ENCODE measurements at regions not wholly inside any gene's neighbourhood (a gene's known extent, or its start where the extent isn't known, plus 50 kb on each side); places are given as distances from the start of the nearest gene placed in this dataset.
"Not testable (repeated sequence)": the region's sequence is repeated elsewhere in the genome, so short reads cannot be mapped to it uniquely, and the experiment has no call there.

DNA sequence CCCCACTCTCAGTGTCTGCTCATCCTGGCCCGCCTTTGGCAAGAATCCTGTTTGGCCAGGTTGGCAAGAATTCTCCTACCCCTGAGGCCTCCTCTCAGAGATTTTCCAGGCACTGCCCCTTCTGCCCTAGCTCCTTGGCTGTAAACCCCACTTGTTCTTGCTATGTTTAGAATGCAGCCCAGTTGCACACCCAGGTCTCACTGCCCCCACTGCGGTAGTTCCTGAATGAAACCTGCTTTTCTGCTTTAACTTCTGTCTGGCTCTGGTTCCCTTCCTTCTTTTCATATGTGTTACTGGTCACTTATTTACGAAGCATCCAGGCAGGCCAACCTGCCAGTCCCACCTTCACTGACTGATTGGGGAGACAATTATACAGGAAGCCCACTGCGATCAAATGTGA, 576.9 kb downstream of the GLRX3 start:
- Mint-ChIP-seq H3K4me3 (no peak overlapping the region), H3K36me3 (no peaks in the 10 kb centered on the region), H3K4me1 (no peaks in the 10 kb centered on the region), H3K27me3 (no peaks in the 10 kb centered on the region), H3K9me3 (no peaks in the 10 kb centered on the region), H3K27ac (no peak overlapping the region)

DNA sequence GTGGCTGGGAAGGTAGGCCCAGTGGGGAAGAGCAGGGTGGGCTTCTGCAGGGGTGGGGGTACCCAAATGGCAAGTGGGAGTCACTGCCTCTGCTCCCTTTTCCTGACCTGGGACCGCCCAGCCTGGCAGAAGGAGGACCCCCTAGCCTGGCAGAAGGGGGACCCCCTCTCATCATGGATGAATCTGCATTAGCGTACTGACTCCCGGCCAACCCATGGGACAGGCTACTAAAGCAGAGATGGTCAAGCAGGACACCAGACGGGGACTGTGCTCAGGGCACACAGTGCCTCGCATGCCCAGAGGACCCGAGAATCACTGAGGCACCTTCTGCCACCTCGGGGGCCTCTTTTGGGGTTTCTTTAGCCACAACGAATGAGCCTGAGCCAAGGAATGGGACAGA, 577.5 kb downstream of the GLRX3 start:
- Mint-ChIP-seq H3K36me3 (no peaks in the 10 kb centered on the region), H3K4me3 (no peak overlapping the region), H3K27ac (no peak overlapping the region)

DNA sequence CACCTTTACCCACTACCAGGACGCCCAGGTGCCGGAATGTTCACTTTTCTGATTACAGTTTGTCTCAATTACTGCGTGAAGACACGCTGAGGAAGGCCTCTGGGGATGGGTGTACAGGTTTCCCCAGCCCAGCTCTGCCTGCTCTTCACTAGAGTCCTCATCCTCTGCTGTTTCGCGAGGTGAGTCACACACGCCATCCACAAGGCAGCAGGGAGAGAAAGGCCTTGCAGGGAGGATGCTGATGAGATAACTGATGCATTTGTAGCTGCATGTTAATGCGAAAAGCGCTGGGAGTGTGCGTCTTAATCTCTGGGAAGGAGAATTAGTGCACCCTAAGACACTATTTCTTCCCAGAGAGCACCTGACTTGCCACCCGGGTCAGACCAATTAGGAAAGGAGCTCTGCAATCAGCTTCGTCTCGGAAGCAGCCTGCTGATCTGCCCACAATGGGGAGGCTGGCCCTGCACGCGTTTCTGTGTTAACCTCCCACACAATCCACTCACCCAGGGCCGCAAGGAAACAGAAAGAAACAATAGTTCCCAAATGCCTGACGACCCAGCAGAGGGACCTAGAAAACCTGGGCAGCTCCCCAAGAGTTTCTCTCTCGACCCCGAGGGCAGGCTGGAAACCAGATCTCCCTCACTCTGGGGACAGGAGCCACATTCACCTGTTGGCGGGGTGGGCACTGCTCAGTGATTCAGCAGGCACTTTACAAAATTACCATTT, 578.7 kb downstream of the GLRX3 start:
- H3K4me3 Mint-ChIP-seq = no peak overlapping the region
- no peaks in the 10 kb centered on the region for H3K9me3 Mint-ChIP-seq
- no peaks in the 10 kb centered on the region for H3K4me1 Mint-ChIP-seq
- no peak overlapping the region for H3K27ac Mint-ChIP-seq
- no peaks in the 10 kb centered on the region for H3K27me3 Mint-ChIP-seq
- H3K36me3 Mint-ChIP-seq = no peaks in the 10 kb centered on the region

More for the DNA sequence above, 577.5 kb downstream of the GLRX3 start:
- H3K27me3 Mint-ChIP-seq = no peaks in the 10 kb centered on the region
- no peaks in the 10 kb centered on the region for H3K9me3 Mint-ChIP-seq
- no peaks in the 10 kb centered on the region for H3K4me1 Mint-ChIP-seq

DNA sequence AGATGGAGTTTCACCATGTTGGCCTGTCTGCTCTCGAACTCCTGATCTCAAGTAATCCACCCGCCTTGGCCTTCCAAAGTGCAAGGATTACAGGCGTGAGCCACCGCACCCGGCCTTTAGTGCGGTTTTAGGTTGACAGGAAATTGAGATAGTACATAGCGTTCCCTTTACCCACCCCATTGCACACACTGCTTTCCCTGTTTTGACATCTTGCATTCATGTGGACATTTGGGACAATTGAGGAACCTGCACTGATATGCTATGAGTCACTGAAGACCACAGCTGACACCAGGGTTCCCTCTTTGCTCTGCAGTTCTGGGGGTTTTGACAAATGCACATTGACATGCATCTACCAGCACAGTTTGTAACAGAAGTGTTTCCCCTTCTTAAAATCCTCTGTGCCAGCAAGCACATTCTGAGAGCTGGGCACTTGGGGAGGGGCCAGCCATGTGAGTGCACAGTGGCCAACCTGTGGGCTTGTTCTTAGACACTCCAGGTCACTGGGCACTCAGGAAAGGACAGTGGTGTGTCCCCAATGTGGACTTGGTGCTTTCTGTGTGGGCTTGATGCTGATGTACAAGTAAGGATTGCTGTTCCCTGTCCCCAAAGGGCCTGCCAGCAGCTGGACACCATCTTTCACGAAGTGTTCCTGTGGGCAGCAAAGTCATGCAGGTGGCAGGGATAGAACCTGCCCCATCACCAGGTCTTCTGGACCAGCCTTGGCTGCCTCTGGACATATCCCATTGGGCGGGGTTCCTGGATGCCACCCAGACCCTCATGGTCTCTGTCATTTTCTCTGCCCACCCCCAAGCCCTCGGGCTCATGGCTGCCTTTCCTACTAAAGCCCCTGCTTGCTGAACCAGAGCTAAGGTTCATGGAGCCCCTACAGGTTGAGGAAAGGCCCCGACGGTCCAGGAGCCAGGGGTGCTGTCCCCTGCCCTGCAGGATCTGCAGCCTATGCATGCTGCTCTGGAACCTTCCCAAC, 579.8 kb downstream of the GLRX3 start:
- Mint-ChIP-seq H3K27me3 (no peaks in the 10 kb centered on the region), H3K9me3 (no peaks in the 10 kb centered on the region), H3K36me3 (no peaks in the 10 kb centered on the region), H3K4me3 (no peak overlapping the region), H3K27ac (no peak overlapping the region), H3K4me1 (no peaks in the 10 kb centered on the region)

DNA sequence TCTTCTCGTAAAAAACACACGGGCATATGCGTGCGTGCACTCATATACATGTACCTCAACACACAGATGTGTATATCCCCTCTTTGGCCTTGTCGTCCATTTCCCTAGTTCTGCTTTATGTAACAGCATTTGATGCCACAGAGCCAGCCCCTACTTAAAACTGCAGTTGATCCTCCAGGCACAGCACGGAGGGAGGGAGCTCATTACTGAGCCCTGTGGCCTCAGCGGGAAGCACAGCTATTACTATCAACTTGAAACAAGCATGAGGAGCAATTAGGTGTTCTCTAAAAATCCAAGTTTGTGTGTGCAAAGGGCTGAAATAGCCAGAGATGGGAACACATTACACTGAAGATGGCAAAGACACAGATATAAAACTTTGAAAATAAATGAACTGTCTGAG, 580.9 kb downstream of the GLRX3 start:
- Mint-ChIP-seq H3K27ac (no peak overlapping the region), H3K27me3 (no peaks in the 10 kb centered on the region), H3K4me1 (no peaks in the 10 kb centered on the region), H3K9me3 (no peaks in the 10 kb centered on the region), H3K4me3 (no peak overlapping the region), H3K36me3 (no peaks in the 10 kb centered on the region)

DNA sequence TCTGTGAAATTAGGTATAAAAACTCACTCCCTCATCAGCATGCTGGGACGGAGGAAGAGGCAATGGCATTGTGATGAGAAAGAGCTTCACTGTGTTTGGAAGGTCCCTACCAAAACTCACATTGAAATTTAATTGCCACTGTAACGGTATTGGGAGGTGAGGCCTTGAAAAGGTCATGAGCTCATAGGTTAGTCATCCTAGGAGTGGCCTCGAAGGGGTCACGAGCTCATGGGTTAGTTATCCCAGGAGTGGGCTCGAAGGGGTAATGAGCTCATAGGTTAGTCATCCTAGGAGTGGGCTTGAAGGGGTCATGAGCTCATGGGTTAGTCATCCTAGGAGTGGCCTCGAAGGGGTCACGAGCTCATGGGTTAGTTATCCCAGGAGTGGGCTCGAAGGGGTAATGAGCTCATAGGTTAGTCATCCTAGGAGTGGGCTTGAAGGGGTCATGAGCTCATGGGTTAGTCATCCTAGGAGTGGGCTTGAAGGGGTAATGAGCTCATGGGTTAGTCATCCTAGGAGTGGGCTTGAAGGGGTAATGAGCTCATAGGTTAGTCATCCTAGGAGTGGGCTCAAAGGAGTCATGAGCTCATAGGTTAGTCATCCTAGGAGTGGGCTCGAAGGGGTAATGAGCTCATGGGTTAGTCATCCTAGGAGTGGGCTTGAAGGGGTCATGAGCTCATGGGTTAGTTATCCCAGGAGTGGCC, 582.7 kb downstream of the GLRX3 start:
- not testable (repeated sequence) for H3K9me3 Mint-ChIP-seq, H3K4me1 Mint-ChIP-seq, H3K36me3 Mint-ChIP-seq, H3K27me3 Mint-ChIP-seq, H3K4me3 Mint-ChIP-seq, H3K27ac Mint-ChIP-seq

DNA sequence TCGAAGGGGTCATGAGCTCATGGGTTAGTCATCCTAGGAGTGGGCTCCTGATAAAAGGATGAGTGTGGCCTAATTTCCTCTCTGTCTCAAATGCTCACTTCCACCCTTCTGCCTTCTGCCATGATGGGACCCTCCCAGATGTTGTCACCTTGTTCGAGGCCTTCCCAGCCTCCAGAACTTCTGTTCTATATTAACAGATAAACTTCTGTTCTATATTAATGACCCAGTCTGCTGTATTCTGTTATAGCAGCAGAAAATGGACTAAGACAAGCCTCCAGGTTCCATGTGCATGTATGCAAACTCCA, 583.2 kb downstream of the GLRX3 start:
- H3K36me3 Mint-ChIP-seq = no peaks in the 10 kb centered on the region
- H3K9me3 Mint-ChIP-seq = no peaks in the 10 kb centered on the region
- no peak overlapping the region for H3K27ac Mint-ChIP-seq
- H3K27me3 Mint-ChIP-seq = no peaks in the 10 kb centered on the region
- H3K4me1 Mint-ChIP-seq = no peaks in the 10 kb centered on the region
- no peak overlapping the region for H3K4me3 Mint-ChIP-seq

DNA sequence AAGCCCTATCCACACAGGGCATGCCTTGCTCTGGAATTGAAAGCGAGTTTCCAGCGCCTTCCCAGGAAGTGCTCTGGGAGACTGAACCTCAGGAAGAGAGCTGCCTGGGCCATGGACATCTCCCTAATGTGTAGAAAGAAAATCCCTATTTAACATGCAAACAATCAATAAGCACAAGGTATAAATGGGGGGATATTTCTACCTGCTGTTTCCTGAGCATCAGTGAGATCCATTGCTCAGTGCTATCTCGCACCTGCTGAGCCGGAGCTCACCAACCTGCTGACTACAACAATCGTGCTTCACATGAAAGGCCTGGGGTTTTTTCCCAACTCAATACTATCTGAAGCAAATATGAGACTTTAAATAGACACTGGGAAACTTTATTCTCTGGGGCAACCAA, 584.0 kb downstream of the GLRX3 start:
- H3K27ac Mint-ChIP-seq = no peak overlapping the region
- no peaks in the 10 kb centered on the region for H3K27me3 Mint-ChIP-seq
- no peaks in the 10 kb centered on the region for H3K36me3 Mint-ChIP-seq
- no peaks in the 10 kb centered on the region for H3K4me1 Mint-ChIP-seq
- no peak overlapping the region for H3K4me3 Mint-ChIP-seq
- no peaks in the 10 kb centered on the region for H3K9me3 Mint-ChIP-seq

DNA sequence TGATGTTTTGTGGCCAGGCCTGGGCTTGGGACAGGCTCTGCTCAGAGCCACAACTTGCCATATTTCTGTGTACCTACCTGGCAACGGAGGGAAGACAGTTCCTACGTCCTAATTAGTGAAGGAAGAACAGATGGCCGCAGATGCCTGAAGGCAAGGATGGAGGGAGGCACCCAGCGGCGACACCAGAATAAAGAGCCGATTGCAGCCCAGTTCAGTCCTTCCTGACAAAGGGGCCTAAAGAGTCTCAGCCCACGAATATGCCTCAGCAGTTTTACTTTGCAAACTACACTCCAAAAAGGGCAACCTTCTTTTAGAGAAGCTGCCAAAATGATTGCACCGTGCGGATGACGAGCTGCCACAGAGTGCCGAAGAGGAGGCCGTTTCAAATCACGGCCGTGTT, 585.8 kb downstream of the GLRX3 start:
- Mint-ChIP-seq H3K4me3 (no peak overlapping the region), H3K27me3 (no peaks in the 10 kb centered on the region), H3K36me3 (no peaks in the 10 kb centered on the region), H3K27ac (no peak overlapping the region), H3K4me1 (no peaks in the 10 kb centered on the region), H3K9me3 (no peaks in the 10 kb centered on the region)

DNA sequence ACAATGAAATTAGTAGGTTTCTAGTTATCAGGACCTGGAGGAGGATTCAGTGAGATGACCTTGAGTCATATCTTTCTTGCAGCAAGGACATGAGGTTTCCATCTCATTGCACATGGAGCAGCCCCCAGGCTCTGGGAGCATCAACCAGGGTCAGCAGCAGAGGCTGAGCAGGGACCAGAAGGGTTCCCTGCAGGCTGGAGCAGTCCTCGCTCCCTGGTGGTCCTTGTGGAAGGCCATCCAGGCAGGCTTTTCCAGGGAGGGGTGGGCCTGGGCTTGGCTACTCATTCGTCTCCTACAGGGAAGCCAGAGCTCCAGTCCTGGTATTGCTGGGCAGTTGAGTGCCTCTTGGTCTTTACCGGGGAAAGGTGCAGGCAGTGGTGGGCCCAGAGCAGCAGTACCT, 587.5 kb downstream of the GLRX3 start:
- no peaks in the 10 kb centered on the region for H3K9me3 Mint-ChIP-seq
- no peaks in the 10 kb centered on the region for H3K4me1 Mint-ChIP-seq
- H3K36me3 Mint-ChIP-seq = no peaks in the 10 kb centered on the region
- peaks cover 4% of the 10 kb centered on the region for H3K27me3 Mint-ChIP-seq
- H3K27ac Mint-ChIP-seq = no peak overlapping the region
- no peak overlapping the region for H3K4me3 Mint-ChIP-seq

DNA sequence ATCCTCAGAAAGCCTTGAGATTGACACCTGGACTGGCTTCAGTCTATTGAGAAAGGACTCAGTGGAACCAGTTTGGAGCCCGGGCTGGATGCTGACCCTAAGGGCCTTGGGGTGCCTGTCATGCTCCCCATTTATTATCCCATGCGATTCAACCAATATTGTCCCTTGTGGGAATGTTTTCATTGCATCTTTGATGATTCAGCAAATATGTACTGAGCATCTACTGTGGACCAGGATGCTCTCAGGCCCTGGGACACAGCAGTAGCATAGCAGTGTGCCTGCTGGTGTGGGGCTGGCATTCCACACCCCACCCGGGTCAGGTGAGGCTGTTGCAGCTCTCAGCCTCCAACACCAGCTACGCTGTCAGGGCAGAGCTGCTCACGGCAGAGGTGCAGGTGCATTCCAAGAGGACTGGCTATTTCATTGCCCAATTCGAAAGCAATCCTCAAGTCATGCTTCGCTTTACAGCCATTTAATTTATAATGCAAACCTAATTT, 586.0 kb downstream of the TCERG1L start:
- Mint-ChIP-seq H3K9me3 (no peaks in the 10 kb centered on the region), H3K4me1 (no peaks in the 10 kb centered on the region), H3K36me3 (no peaks in the 10 kb centered on the region), H3K27me3 (peaks cover 4% of the 10 kb centered on the region), H3K4me3 (no peak overlapping the region), H3K27ac (no peak overlapping the region)

DNA sequence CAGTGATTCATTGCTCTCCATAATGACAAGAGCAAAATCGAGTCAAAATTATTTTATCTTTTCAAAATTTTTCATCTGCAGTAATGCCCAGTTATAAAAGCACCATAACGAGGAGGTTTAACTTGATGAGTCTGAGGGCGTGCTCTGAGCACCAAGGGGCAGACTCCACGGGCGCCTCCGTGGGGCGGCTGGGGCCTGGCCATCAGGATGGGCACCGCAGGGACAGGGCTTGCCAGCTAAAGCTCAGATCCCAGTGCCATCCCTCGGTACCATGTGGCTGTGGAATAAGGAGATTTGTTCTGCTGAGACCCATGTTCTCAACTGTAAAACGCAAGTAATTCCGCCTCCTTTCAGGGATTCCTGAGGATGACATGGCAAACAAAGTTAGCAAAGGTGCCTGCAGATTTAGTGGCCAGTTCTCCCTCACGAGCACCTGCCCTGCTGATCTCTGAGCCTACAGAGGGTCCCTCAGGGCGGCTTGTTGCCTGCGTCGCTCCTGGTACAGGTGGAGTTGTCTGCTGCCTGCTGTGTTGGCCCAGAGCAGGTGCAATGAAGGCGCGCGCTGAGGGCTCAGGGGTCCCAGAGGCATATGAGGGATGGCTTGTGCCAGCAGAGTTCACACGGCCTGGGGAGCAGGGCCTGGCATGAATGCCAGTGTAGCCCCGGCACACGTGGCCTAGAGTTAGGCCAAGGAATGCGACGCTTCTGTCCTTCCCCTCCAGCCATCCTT, 584.4 kb downstream of the TCERG1L start:
- Mint-ChIP-seq H3K27ac (no peak overlapping the region), H3K36me3 (no peaks in the 10 kb centered on the region), H3K4me1 (no peaks in the 10 kb centered on the region), H3K27me3 (peaks cover 4% of the 10 kb centered on the region), H3K9me3 (no peaks in the 10 kb centered on the region), H3K4me3 (no peak overlapping the region)

DNA sequence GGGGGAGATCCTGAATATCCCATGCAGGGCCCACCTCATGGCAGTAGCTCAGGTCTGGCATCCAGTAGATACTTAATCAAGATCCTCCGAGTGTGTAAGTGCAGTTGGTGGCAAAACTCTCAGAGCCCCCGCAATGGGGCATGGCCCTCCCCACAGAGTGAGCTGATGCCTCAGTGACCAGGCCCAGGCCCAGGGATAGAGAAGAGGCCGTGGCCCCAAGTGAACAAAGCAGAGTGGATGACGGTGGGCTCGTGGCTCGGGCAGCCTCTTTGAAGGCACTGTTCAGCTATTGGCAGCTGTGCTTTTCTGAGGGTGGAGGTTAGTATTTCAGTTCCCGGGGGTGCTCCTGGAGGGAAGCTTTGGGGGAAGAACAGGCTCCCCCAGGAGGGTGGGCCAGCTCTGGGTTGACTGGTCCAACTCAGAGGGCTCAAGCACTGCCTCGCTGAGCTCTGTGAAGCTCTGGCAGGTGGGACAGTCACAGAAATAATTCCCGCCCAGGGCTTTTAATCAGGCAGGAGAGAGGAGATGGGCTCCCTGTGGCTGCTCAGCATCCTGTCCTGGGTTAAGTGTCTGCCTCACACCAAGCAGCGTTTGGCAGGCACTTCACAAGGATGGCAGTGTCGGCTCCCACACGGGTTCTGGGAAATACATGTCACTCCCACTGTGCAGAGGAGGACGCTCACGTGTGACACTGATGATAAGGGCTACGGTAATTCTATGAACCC, 583.6 kb downstream of the TCERG1L start:
- no peak overlapping the region for H3K4me3 Mint-ChIP-seq
- H3K36me3 Mint-ChIP-seq = no peaks in the 10 kb centered on the region
- no peak overlapping the region for H3K27ac Mint-ChIP-seq
- H3K9me3 Mint-ChIP-seq = no peaks in the 10 kb centered on the region
- no peaks in the 10 kb centered on the region for H3K4me1 Mint-ChIP-seq
- peaks cover 4% of the 10 kb centered on the region for H3K27me3 Mint-ChIP-seq

DNA sequence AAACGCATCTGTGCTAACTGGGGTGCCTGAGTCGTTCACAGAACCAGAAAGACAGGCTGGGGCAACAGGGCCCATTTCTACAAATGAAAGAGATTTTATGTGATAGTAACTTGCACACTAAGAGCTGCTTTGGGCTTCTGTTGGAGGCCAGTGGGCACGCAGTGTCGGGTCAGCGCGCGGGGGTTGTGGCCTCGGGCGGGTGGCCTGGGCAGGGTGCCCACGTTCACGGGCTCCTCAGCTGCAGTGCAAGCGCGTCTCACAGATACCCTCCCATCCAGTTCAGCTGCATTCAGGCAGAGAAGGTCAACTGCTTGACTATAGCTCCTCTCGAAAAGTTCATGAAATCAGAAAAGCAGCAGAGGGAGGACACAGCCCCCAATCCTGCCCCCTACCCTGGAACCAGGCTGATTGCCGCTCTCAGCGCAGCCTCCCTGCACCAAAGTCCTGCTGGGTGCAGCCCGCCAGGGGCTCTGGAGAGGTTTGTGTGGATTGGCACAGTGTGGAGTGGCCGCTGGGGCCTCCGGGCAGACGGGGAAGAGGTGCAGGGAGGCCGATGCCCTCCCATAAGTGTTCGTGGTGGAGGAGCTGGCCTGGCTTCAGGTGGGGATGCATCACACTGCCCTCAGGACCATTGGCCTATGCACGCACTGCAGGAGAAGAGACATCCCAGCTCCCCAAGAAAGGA, 582.8 kb downstream of the TCERG1L start:
- peaks cover 4% of the 10 kb centered on the region for H3K27me3 Mint-ChIP-seq
- H3K4me1 Mint-ChIP-seq = no peaks in the 10 kb centered on the region
- H3K4me3 Mint-ChIP-seq = no peak overlapping the region
- no peak overlapping the region for H3K27ac Mint-ChIP-seq
- no peaks in the 10 kb centered on the region for H3K9me3 Mint-ChIP-seq
- no peaks in the 10 kb centered on the region for H3K36me3 Mint-ChIP-seq

Measured in activated naive CD4-positive, alpha-beta T cell treated with anti-CD3 and anti-CD28 coated beads, Interleukin-2, amount 50 U/mL, for 24 hours (primary cell).